HG03095 (cell line): ENCODE measurements at regions not wholly inside any gene's neighbourhood (a gene's known extent, or its start where the extent isn't known, plus 50 kb on each side); places are given as distances from the start of the nearest gene placed in this dataset.

Experiments used
- ATAC-seq: cut with Tn5 transposase; IDR thresholded peaks from one replicate; pipeline ENCODE4 v1.9.1; 2021; ENCODE audit warnings: moderate library complexity; ENCODE audit not compliant: unreplicated experiment

DNA sequence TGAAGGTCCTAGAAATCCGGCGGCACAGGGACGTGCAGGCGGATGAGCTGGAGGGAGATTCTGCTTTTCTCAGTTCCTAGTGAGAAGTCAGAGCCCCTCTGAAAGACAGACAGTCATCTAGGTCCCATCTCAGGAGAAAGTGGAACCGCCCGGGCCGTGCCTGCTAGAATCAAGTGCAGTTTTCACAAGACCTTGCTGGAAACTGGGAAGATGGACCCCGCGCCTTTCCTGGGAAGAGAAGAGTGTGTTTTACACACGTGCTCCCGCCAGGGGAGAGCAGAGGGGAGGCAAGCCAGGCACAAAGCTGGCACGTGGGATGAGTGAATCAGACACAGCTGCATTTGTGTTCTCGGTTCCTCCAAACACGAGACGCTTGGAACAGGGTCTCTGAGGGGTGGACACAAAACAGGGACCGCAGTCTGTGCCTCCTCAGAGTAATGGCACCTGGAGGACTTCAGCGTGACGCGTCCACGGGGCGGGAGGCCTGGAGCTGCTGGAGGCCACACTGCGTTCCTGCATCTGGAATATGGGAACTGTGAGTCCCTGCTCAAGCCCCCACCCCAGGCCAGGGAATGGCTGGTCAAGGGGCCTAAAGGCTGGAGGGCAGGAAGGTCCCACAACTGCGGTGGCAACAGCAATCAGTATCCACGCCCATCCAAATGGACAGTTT lies 218.3 kb downstream of the BRD1 start:
- ATAC-seq: no peak

DNA sequence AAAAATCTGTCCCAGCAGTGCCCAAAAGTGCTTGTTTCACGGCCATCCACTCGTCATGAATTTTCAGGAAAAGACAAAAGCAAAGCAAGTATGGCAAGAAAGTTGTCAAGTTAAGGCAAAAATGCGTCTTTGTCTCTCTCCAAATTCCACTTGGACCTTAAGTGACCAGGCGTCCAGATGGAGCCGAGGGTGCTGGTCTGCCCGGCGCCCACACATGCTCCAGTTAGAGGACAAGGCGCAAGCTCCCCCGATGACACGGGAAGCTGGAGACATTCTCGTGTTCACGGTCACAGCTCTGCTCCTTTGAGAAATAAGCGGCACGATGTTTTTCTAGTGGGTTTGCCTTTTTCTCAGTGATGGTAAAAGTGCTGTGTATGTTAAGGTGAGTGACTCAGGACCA lies 219.0 kb downstream of the BRD1 start:
- no peak for ATAC-seq

DNA sequence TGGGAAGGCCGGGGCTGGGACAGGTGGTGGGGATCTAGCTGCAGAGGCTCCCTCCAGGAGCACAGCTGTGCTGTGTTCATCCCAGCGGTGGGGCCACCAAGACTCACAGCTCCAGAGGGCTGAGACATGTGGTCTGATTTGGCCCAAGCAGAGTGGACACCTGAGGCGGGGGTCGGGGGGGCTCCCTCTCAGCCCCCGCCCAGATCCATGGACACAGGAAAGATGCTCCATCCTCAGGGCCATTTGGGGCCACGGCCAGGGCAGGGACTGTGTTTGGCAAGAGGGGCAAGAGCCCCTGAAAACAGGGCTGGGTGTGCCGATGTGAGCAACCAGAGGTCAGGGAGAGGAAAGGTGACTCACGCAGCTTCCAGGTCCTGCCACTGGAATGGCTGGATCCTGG lies 219.4 kb downstream of the BRD1 start:
- no peak for ATAC-seq

DNA sequence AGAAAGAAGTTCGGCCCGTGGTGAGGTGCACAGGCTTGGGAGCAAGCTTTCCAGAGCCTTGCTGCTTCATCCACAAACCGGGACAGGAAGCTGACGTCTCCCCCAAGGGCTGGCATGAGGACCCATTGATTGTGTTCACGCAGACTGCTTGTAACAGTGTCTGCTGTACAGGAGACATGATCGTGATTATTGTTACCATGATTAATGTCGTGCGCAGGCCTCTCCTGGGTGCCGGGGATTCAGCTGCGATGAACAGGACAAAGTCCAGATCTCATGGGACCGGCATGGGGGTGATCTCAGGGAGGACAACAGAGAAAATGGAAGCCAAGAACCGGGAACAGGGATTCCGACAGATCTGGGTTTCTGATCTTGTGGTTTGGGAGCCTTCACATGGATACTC lies 219.9 kb downstream of the BRD1 start:
- no peak for ATAC-seq

DNA sequence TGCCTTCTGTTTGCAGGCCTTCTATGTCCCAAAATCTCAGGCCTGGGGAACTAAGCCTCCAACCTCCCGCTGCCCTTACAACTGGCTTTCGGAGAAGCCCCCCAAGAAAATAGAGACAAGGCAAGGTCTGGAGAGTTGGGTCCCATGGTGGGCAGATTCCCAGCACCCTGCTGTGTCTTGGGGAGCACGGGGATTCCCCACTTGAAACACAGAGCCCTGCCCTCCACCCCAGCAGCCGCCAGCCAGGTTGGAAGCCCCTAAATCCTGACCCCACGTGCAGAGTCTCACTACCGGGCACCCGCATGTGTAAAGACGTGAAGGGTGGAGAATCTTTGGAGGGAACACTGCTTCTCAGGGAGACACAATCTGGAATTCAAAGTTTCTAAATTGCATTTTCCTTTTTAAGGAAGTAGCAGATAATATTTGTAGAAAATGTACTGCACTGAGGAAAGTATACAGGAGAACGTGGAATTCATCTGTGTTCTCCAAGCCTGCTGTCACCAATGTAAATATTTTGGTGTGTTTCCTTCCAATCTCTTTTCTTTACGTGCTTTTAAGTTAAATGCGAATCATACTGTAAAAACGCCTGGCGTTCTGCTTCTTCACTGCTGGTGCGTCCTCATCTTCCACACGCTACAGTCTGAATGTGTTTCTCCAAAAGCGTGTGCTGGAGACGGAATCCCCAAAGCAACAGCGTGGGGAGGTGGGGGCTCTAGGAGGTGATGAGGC lies 220.9 kb downstream of the BRD1 start:
- ATAC-seq: no peak

DNA sequence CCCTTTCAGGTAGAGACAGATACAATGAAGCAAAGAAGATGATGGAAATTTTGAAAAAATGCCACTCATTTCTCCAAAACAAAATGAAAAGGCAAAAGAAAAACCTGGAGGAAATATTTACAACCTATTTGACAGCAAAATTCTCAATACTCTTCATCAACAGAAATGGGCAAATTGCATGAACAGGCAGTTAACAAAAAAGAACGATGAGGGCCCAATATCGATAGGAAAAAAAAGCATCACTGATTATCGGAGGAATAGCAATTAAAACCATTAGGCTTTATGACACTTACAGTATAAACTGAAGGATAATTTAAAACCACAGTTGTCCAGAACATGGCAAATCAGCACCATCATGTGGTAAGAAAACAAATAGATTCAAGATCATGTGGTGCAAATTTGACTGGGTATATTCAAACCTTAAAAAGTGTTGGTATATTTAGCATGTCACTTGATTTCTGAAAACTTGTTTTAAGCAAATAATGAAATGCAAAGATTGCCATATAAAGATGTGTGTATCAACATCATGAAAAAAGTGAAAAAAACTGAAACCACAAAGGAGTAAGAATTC lies 222.9 kb downstream of the BRD1 start:
- ATAC-seq: no peak

DNA sequence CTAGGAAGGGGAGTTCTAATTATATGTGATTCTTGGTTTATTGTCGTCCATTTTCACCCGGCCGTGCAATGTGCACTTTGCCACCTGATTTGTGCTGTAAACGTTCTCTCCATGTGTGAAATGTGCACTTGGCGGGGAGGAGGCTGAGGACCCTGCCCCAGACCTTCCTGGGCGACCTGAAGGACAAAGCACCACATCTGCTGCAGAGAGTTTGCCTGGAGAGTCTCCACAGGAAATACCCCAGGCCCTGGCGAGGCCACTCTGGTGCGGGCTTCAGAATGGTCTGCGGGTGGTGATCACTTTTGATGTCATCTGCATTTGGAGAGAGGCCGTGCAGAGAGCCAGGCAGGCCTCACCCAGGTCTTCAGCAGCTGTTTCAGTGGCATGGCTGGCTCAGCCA lies 224.7 kb downstream of the BRD1 start:
- no peak for ATAC-seq

DNA sequence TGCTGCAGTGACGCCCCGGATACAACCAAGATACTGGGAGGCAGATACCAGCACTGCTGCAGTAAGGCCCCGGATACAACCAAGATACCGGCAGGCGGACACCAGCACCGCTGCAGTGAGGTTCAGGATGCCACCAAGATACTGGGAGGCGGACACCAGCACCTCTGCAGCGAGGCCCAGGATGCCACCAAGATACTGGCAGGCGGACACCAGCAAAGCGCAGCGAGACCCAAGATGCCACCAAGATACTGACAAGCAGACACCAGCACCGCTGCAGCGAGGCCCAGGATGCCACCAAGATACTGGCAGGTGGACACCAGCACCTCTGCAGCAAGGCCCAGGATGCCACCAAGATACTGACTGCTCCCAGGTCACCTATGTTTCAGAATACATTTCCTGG lies 225.2 kb downstream of the BRD1 start:
- no peak for ATAC-seq

DNA sequence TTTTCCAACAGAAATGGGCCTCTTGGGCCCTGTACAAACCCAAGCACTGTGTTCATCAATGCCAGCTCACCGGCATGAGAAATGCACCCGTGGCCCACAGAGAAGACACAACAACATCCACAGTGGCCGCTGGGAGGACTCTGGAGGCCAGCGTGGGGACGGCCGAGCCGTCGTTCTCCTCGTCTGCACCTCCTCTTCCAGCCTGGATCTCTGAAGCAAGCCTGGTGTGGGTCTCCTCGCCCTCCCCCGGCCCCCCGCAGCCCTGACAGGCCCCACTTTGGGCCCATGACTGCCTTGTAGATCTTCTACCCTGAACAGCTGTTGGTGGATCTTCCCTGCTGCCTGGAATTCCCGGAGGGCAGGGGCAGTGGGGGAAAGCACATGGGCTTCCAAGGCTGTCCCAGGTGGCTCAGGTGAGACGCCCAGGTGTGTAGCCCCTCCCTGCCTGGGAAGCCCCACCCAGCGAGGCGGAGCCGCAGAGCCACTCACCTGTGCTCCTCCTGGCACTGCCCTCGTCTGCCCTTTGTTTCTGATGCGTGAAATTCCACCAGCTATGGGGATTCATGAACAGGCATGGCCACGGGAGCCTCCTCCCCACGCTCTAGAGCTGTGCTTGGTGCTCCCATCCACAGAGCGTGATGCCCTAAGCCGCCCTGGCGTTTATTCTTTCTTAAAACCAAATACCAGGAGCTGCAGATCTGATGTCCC lies 225.9 kb downstream of the BRD1 start:
- no peak for ATAC-seq

DNA sequence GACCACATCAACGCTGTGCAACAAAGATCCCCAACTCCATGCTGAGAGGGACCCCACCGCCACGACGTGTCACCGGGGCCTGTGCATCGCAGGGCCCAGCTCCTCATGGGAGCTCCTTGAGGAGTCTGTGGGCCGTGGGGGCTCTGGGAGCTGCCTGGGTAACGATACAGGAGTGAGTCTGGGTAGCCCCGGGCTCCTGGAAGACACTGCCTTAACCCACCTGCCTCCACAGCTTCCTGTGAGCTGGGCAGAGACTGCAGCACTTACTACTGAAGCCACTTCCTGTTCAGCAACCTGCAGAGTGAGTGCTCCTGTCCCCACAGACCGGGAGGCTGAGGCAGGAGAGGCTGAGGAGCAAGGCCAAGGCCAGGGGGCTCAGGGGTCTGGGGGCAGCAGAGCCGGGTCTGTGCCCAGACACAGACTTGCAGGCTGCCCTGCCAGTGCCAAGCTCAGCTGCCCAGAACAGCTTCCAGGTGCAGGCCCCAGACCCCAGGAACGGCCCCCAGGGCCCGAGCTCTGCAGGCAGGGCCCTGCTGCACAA lies 226.7 kb downstream of the BRD1 start:
- ATAC-seq: no peak

DNA sequence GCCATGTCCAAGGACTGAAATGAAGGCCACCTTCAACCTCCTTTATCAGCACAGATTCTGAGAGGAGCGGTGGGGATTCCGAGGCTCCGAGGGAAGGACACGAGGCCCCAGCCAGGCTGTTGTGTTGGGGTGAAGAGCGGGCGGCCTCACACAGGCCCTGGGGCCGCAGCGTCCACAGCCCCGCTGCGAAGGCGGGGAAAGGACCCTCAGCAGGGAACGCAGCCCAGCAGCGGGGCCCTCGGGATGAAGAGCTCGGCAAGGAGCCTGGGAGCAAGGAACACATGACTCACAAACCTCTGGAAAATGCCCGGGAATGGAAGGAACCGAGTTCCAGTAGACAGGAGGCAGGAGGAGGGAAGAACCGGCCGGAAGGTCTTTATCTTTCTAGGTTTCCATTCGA lies 227.2 kb downstream of the BRD1 start:
- ATAC-seq: no peak

DNA sequence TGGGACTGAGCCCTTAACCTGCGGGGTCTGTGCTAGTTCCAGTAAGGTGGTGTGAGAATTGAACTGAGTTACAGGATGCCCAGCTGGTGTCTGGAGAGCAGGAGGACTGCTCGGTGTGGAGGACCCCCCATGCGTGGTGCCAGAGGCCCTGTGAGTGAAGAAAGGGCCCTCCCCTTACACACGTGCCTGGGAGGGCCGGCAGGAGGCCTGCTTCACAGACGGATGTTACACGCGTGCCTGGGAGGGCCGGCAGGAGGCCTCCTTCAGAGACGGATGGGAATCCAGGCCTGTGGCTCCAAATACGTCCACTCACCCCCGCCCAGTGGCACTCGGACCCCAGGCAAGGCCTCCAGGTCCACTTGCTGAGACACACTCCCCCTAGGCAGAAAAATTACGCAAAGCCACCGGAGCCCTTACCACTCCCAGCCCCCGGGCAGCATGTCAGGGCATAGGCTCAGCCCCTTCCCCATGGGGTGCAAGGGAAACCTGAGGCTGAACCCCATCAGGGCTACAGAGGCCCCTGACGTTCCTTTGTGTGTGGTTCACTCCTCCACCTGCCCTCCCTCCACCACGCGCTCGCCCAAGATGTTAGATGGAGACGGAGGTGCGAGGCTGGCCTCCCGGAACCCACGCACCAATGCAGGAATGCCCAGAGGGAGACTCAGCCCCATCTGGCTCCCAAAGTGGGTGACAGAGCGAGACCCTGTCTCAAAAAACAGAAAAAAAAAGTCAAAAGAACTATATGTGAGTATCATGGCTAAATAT lies 227.8 kb downstream of the BRD1 start:
- ATAC-seq: no peak

DNA sequence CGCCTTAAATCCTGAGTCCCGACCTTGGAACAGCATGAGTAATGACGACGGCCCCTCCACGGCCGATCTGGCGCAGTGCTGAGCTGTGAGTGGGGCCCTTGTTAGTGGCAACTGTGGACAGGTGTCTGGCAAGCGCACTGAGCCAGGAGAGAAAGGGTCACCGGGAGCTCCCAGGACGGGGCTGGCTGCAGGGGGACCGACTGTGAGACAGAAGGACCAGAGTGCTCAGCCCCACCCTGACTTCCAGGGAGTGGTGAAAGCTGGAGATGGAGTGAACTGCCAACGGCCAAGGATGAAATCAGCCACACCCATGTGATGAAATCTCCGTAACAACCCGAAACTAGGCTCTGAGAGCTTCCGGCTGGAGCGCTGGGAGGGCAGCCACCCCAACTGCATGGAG lies 228.6 kb downstream of the BRD1 start:
- no peak for ATAC-seq

DNA sequence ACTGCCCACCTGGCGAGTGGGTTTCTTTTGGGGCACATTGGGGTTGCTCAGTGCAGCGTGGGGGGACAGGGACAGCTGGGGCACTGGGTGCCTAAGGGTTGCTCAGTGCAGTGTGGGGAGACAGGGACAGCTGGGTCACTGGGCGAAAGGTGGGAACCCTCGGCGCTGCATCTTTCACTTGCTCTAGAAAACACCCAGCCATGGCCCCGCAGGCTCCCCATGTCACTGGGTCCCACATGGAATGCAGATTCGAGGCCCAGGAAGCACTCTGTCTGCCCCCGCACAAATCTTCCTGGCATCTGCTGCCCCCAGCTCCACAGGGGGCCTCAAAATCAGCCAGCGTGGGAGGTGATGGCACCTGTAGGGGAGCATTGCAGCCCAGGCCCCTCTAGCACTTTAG lies 229.3 kb downstream of the BRD1 start:
- ATAC-seq: no peak

DNA sequence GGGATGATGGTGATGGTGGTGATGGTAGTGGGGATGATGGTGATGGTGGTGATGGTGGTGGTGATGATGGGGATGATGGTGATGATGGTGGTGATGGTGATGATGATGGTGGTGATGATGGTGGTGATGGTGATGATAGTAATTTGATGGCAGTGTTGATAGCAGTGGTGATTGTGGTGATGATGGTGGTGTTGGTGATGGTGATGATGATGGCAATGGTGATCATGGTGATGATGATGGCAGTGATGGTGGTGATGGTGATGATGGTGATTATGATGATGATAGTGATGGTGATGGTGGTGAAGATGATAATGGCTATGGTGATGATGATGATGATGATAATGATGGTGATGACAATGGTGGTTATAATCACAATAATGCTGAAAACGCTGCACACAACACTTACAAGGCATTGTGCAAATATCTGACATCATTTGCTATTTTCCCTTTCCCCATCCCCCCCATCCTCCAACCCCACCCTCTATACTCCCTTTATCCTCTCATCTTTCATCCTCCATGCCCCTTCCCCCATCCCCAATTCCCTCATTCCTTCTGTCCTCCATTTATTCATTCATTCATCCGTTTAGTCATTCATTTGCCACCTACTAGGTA lies 230.1 kb downstream of the BRD1 start:
- ATAC-seq: no peak

DNA sequence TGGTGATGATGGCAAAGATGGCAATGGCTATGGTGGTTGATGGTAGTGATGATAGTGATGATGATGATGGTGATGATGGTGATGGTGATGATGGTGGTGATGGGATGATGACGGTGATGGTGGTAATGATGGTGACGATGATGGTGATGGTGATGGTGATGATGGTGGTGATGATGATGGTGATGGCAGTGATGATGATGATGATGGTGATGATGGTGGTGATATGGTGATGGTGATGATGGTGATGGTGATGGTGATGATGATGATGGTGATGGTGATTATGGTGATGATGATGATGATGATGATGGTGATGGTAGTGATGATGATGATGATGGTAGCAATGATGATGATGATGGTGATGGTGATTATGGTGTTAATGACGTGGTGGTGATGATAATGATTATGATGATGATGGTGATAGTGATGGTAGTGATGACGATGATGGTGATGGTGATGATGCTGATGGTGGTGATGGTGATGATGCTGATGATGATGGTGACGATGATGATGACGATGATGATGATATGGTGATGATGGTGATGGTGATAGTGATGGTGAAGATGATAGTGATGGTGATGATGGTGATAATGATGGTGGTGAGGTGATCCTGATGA lies 232.1 kb downstream of the BRD1 start:
- ATAC-seq: no peak

DNA sequence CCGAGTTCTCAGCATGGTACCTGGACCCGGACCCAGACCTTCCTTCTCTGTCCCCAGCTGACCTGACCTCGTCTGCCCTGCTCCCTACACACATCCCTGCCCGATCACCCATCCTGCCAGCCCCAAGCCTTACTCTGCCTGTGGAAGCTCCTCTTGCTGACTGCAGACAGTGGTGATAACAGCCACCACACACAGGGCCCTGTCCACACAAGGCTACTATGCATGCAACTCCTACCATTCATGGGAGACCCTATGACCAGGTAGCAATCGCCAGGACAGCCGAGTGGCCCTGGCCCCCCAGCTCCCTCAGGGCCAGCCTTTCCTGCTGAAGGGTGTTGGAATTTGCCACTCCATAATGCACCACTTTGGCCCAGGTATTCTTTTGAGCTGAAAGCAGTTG lies 233.6 kb downstream of the BRD1 start:
- no peak for ATAC-seq

DNA sequence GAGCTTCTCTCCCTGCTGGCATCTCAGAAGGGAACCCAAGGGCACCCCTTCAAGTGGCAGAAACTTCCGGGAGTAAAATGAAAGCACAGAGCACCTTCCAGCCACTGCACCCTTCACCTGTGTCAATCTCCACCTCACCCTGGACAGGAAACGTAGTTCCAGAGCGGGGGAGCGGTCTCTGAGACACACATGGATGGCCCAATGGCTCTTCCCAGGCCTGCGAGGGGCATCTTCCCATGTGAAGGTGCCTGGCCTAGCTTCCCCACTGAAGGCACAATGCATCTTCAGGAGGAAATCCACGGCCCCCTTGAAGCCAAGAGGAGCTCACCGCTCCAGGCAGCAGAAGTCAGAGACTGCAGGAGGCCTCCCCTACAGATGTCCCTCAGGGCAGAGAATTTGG lies 234.2 kb downstream of the BRD1 start:
- ATAC-seq: no peak

DNA sequence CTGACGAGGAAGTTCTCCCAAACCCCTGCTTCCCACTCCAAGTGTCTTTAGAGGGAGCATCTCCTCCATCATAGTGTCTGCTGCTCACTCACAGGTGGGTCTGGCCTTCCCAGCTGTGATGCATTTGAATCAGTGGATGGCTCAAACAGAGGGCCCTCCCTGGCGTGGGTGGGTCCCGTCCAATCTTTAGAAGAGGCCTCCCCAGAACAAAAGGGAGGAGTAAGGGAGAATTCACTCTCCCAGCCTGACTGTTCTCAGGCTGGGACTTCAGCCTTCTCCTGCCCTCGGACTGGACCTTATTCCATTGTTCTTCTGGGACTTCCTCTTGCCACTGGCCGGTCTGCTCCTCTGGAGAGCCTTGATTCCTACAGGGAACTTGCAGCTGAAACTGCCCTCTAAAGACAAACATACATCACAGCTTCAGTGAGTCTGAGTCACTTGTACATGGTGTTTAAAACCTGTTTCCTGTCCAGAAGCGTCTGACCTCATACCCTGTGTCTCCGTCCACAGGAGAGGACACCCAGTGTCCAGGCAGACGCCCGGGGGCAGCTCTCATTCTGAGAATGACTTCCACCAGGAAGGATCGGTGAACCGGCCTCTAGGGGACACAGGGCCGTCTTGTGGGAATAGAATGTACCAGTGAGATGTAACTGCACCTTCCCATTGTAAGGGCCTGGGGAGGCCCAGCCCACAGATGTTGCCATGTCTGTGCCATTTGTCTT lies 234.7 kb downstream of the BRD1 start:
- no peak for ATAC-seq
